Activated T-cell treated with anti-CD3 and anti-CD28 coated beads, Interleukin-2, amount 50 U/mL, for 72 hours (primary cell): ENCODE measurements at regions not wholly inside any gene's neighbourhood (a gene's known extent, or its start where the extent isn't known, plus 50 kb on each side); places are given as distances from the start of the nearest gene placed in this dataset.
"Not testable (repeated sequence)": the region's sequence is repeated elsewhere in the genome, so short reads cannot be mapped to it uniquely, and the experiment has no call there.

Source experiments
- ATAC-seq, 2 donors: fragments of 150-1000 bp; cut with Tn5 transposase; replicated peaks in 1 of 2; 2 replicates each; pipeline ENCODE4 v1.10.0; 2021; ENCODE audit warnings: moderate library complexity in 2 of 2, mild to moderate bottlenecking in 1 of 2
- DNase-seq, 2 donors: peaks; one replicate each; pipeline ENCODE4 v3.0.0; 2021 to 2022; ENCODE audit warnings: mixed read lengths in 1 of 2
- H3K27ac Mint-ChIP-seq: one replicate; pipeline ENCODE4 v1.8.0; 2022; ENCODE audit warnings: mild to moderate bottlenecking, moderate library complexity, mixed read lengths
- H3K27me3 Mint-ChIP-seq: one replicate; pipeline ENCODE4 v1.8.0; 2022; ENCODE audit warnings: low read depth, mixed read lengths
- H3K36me3 Mint-ChIP-seq, 2 donors: one replicate each; pipeline ENCODE4 v1.8.0; 2022; ENCODE audit warnings: mixed read lengths in 2 of 2, mild to moderate bottlenecking in 1 of 2; ENCODE audit not compliant: insufficient read depth in 2 of 2
- H3K4me1 Mint-ChIP-seq: one replicate; pipeline ENCODE4 v1.8.0; 2022; ENCODE audit warnings: low read depth, mixed read lengths
- H3K4me3 Mint-ChIP-seq, 2 donors: one replicate each; pipeline ENCODE4 v1.8.0; 2022; ENCODE audit warnings: mild to moderate bottlenecking in 2 of 2, mixed read lengths in 2 of 2, moderate library complexity in 2 of 2
- H3K9me3 Mint-ChIP-seq, 2 donors: one replicate each; pipeline ENCODE4 v1.8.0; 2022; ENCODE audit warnings: mixed read lengths in 2 of 2

- peaks cover 16% of the 10 kb centered on the region for H3K4me1 Mint-ChIP-seq
- ATAC-seq = peak; percentile 78 to 85
Measured at GRCh38 chrX:19194285-19195242, 72.3 kb upstream of the ADGRG2 start.

GRCh38 chrX:19195243-19195610, 73.0 kb upstream of the ADGRG2 start:
- Mint-ChIP-seq H3K4me3 (peak overlapping the region in 1 of 2 donors; percentile 65), H3K27me3 (peaks cover 7% of the 10 kb centered on the region), H3K4me1 (peaks cover 16% of the 10 kb centered on the region), H3K27ac (peak overlapping the region; percentile 58), H3K36me3 (peaks cover 0 to 2% of the 10 kb centered on the region in 2 donors), H3K9me3 (no peaks in the 10 kb centered on the region)
- DNase-seq (no peak), ATAC-seq (no peak)

More at GRCh38 chrX:19194285-19195242, 72.3 kb upstream of the ADGRG2 start:
- Mint-ChIP-seq H3K9me3 (no peaks in the 10 kb centered on the region), H3K36me3 (peaks cover 0 to 2% of the 10 kb centered on the region in 2 donors), H3K27me3 (peaks cover 7% of the 10 kb centered on the region), H3K4me3 (peak overlapping the region; percentile 0 to 65), H3K27ac (peak overlapping the region; percentile 58)
- peak in 1 of 2 donors; percentile 14 for DNase-seq

GRCh38 chrX:19198473-19198872, 76.2 kb upstream of the ADGRG2 start:
- H3K36me3 Mint-ChIP-seq = no peaks in the 10 kb centered on the region
- no peaks in the 10 kb centered on the region for H3K9me3 Mint-ChIP-seq
- H3K27me3 Mint-ChIP-seq = peaks cover 7% of the 10 kb centered on the region
- H3K4me1 Mint-ChIP-seq = peaks cover 16% of the 10 kb centered on the region
- H3K27ac Mint-ChIP-seq = no peak overlapping the region
- DNase-seq = no peak
- no peak for ATAC-seq
- no peak overlapping the region for H3K4me3 Mint-ChIP-seq

- DNase-seq (no peak), ATAC-seq (no peak)
- Mint-ChIP-seq H3K4me3 (no peak overlapping the region), H3K9me3 (no peaks in the 10 kb centered on the region), H3K27ac (no peak overlapping the region), H3K36me3 (no peaks in the 10 kb centered on the region), H3K27me3 (no peaks in the 10 kb centered on the region), H3K4me1 (no peaks in the 10 kb centered on the region)
Measured at GRCh38 chrX:19202171-19202570, 79.9 kb upstream of the ADGRG2 start.

GRCh38 chrX:19204636-19205035, 82.4 kb upstream of the ADGRG2 start:
- no peaks in the 10 kb centered on the region for H3K9me3 Mint-ChIP-seq
- H3K27ac Mint-ChIP-seq = no peak overlapping the region
- H3K4me1 Mint-ChIP-seq = no peaks in the 10 kb centered on the region
- DNase-seq = no peak
- no peak for ATAC-seq
- H3K27me3 Mint-ChIP-seq = peaks cover 5% of the 10 kb centered on the region
- H3K4me3 Mint-ChIP-seq = no peak overlapping the region
- H3K36me3 Mint-ChIP-seq = no peaks in the 10 kb centered on the region

GRCh38 chrX:19212037-19212436, 89.8 kb upstream of the ADGRG2 start:
- Mint-ChIP-seq H3K27me3 (peaks cover 44% of the 10 kb centered on the region), H3K36me3 (no peaks in the 10 kb centered on the region), H3K9me3 (no peaks in the 10 kb centered on the region), H3K4me1 (no peaks in the 10 kb centered on the region), H3K27ac (no peak overlapping the region), H3K4me3 (no peak overlapping the region)
- ATAC-seq = no peak
- no peak for DNase-seq

GRCh38 chrX:19213610-19214152, 91.4 kb upstream of the ADGRG2 start:
- DNase-seq = no peak
- Mint-ChIP-seq H3K36me3 (no peaks in the 10 kb centered on the region), H3K9me3 (no peaks in the 10 kb centered on the region), H3K27ac (no peak overlapping the region), H3K4me3 (no peak overlapping the region), H3K4me1 (no peaks in the 10 kb centered on the region), H3K27me3 (peaks cover 44% of the 10 kb centered on the region)
- no peak for ATAC-seq

- no peak overlapping the region for H3K4me3 Mint-ChIP-seq
- H3K9me3 Mint-ChIP-seq = no peaks in the 10 kb centered on the region
- H3K27ac Mint-ChIP-seq = no peak overlapping the region
- DNase-seq (no peak), ATAC-seq (no peak)
- H3K36me3 Mint-ChIP-seq = no peaks in the 10 kb centered on the region
- H3K27me3 Mint-ChIP-seq = peaks cover 43% of the 10 kb centered on the region
- no peaks in the 10 kb centered on the region for H3K4me1 Mint-ChIP-seq
Measured at GRCh38 chrX:19214311-19214710, 92.0 kb upstream of the ADGRG2 start.

GRCh38 chrX:19225909-19226308, 103.6 kb upstream of the ADGRG2 start:
- Mint-ChIP-seq H3K4me3 (no peak overlapping the region), H3K36me3 (no peaks in the 10 kb centered on the region), H3K9me3 (peaks cover 0 to 2% of the 10 kb centered on the region in 2 donors), H3K27me3 (peaks cover 14% of the 10 kb centered on the region), H3K27ac (no peak overlapping the region), H3K4me1 (no peaks in the 10 kb centered on the region)
- DNase-seq (no peak), ATAC-seq (no peak)

GRCh38 chrX:19229896-19230295, 107.6 kb upstream of the ADGRG2 start:
- H3K27ac Mint-ChIP-seq, H3K36me3 Mint-ChIP-seq, H3K9me3 Mint-ChIP-seq, DNase-seq, H3K4me1 Mint-ChIP-seq, H3K27me3 Mint-ChIP-seq, ATAC-seq, H3K4me3 Mint-ChIP-seq: not testable (repeated sequence)

GRCh38 chrX:19237901-19238300, 105.8 kb upstream of the PDHA1 start:
- Mint-ChIP-seq H3K4me3 (no peak overlapping the region), H3K4me1 (no peaks in the 10 kb centered on the region), H3K36me3 (peaks cover 0 to 1% of the 10 kb centered on the region in 2 donors), H3K9me3 (peaks cover 1 to 2% of the 10 kb centered on the region in 2 donors), H3K27me3 (peaks cover 17% of the 10 kb centered on the region), H3K27ac (no peak overlapping the region)
- DNase-seq (no peak), ATAC-seq (no peak)

- no peaks in the 10 kb centered on the region for H3K4me1 Mint-ChIP-seq
- H3K36me3 Mint-ChIP-seq = peaks cover 0 to 2% of the 10 kb centered on the region in 2 donors
- H3K27me3 Mint-ChIP-seq = peaks cover 10% of the 10 kb centered on the region
- no peak for ATAC-seq
- H3K9me3 Mint-ChIP-seq = peaks cover 5 to 14% of the 10 kb centered on the region in 2 donors
- H3K4me3 Mint-ChIP-seq = no peak overlapping the region
- no peak overlapping the region for H3K27ac Mint-ChIP-seq
- DNase-seq = no peak
Measured at GRCh38 chrX:19243431-19243830, 100.3 kb upstream of the PDHA1 start.

- not testable (repeated sequence) for H3K27me3 Mint-ChIP-seq, H3K4me3 Mint-ChIP-seq, H3K36me3 Mint-ChIP-seq, DNase-seq, ATAC-seq, H3K27ac Mint-ChIP-seq, H3K4me1 Mint-ChIP-seq
- peaks cover 9 to 17% of the 10 kb centered on the region in 2 donors for H3K9me3 Mint-ChIP-seq
Measured at GRCh38 chrX:19244921-19245320, 98.8 kb upstream of the PDHA1 start.
